ENCODE measurements at regions not wholly inside any gene's neighbourhood (a gene's known extent, or its start where the extent isn't known, plus 50 kb on each side); places are given as distances from the start of the nearest gene placed in this dataset.

- DNase-seq: no peak
Measured at GRCh38 chr15:88707771-88708654, 69.2 kb downstream of the ISG20 start.

GRCh38 chr15:88708655-88709054, 69.8 kb downstream of the ISG20 start:
- DNase-seq: peak in 1 of 2 donors; percentile 5

GRCh38 chr15:88710027-88710715, 71.4 kb downstream of the ISG20 start:
- no peak for DNase-seq

GRCh38 chr15:88711806-88712205, 73.0 kb downstream of the ISG20 start:
- no peak for DNase-seq

GRCh38 chr15:88714782-88715372, 76.1 kb downstream of the ISG20 start:
- DNase-seq: no peak

- DNase-seq: no peak
Measured at GRCh38 chr15:88716543-88717381, 77.9 kb downstream of the ISG20 start.

GRCh38 chr15:88717382-88718031, 78.7 kb downstream of the ISG20 start:
- no peak for DNase-seq

GRCh38 chr15:88718731-88719130, 79.9 kb downstream of the ISG20 start:
- no peak for DNase-seq

- DNase-seq: no peak
Measured at GRCh38 chr15:88719654-88720053, 80.8 kb downstream of the ISG20 start.

GRCh38 chr15:88725305-88726210, 77.7 kb upstream of the ACAN start:
- no peak for DNase-seq

- no peak for DNase-seq
Measured at GRCh38 chr15:88727439-88727838, 75.8 kb upstream of the ACAN start.

- no peak for DNase-seq
Measured at GRCh38 chr15:88729581-88729980, 73.7 kb upstream of the ACAN start.

- no peak for DNase-seq
Measured at GRCh38 chr15:88730751-88731150, 72.5 kb upstream of the ACAN start.

GRCh38 chr15:88735212-88735611, 68.0 kb upstream of the ACAN start:
- no peak for DNase-seq

- no peak for DNase-seq
Measured at GRCh38 chr15:88736204-88736603, 67.0 kb upstream of the ACAN start.

GRCh38 chr15:88738796-88739195, 64.4 kb upstream of the ACAN start:
- DNase-seq: no peak

- no peak for DNase-seq
Measured at GRCh38 chr15:88739541-88739940, 63.7 kb upstream of the ACAN start.

GRCh38 chr15:88740356-88740755, 62.9 kb upstream of the ACAN start:
- DNase-seq: no peak

- no peak for DNase-seq
Measured at GRCh38 chr15:88741046-88741445, 62.2 kb upstream of the ACAN start.

- DNase-seq: no peak
Measured at GRCh38 chr15:88741671-88742070, 61.6 kb upstream of the ACAN start.

- no peak for DNase-seq
Measured at GRCh38 chr15:88742161-88742560, 61.1 kb upstream of the ACAN start.

Measured in CD4-positive, alpha-beta T cell treated with Interferon alpha-2 for 1 hour (primary cell).